ENCODE measurements at regions not wholly inside any gene's neighbourhood (a gene's known extent, or its start where the extent isn't known, plus 50 kb on each side); places are given as distances from the start of the nearest gene placed in this dataset.

- SMC1A ChIA-PET (ENCODE audit: uncharacterized antibody, unreplicated experiment) = no interaction called here
- DNase-seq (ENCODE audit: low read depth, low spot score) = no peak
- BruUV-seq (replicated peaks) = no TSS peak
- Histone ChIP-seq H4K20me1 (ENCODE audit: control insufficient read depth, insufficient read depth) (no peaks in the 10 kb centered on the region), H3K4me3 (no peak overlapping the region), H3K9ac (ENCODE audit: control insufficient read depth, insufficient read depth, low read length) (no peak overlapping the region), H3K27ac (ENCODE audit: control insufficient read depth, insufficient read depth) (no peak overlapping the region), H3K4me2 (ENCODE audit: control insufficient read depth, insufficient read depth) (no peak overlapping the region), H2AFZ (ENCODE audit: control insufficient read depth, low read depth, low read length) (no peak overlapping the region), H3K27me3 (replicated peaks in 1 of 2; ENCODE audit: control insufficient read depth in 2 of 2, insufficient read depth in 2 of 2, low read length in 1 of 2) (no peaks in the 10 kb centered on the region), H3K9me3 (replicated peaks; ENCODE audit: control insufficient read depth, insufficient read depth, low read length) (no peaks in the 10 kb centered on the region), H3K79me2 (ENCODE audit: control insufficient read depth, insufficient read depth, low read length) (no peaks in the 10 kb centered on the region), H3K36me3 (ENCODE audit: control insufficient read depth in 2 of 2, insufficient read depth in 2 of 2, low read length in 1 of 2) (no peaks in the 10 kb centered on the region), H3K4me1 (ENCODE audit: control insufficient read depth, insufficient read depth, low read length) (no peaks in the 10 kb centered on the region)
- WGBS (ENCODE audit: insufficient coverage, insufficient replicate concordance, low lambda C conversion rate, missing lambda C conversion rate) = 17% methylated on average over 9 of the region's 9 CpGs
- intact Hi-C loops (cut with micrococcal nuclease; ENCODE audit: unreplicated experiment) (no loop called here), in situ Hi-C loops (cut with MboI) (no loop called here)
- FAIRE-seq = no peak
- no peak for TF ChIP-seq SUZ12 (IDR thresholded peaks at IDR 0.05; ENCODE audit: unreplicated experiment)
- TF ChIP-seq ZNF24 (IDR thresholded peaks at IDR 0.05) = no peak
- no peak for TF ChIP-seq ZBED1 (IDR thresholded peaks at IDR 0.05; ENCODE audit: borderline replicate concordance)
- TF ChIP-seq BCL11A (IDR thresholded peaks at IDR 0.05; ENCODE audit: low read depth, low read length) = no peak
- TF ChIP-seq GABPA (IDR thresholded peaks at IDR 0.05; ENCODE audit: low read depth) = no peak
- TF ChIP-seq NFYA (IDR thresholded peaks at IDR 0.05; ENCODE audit: borderline replicate concordance, low read depth, low read length) = no peak
- TF ChIP-seq WRNIP1 (IDR thresholded peaks at IDR 0.05; ENCODE audit: borderline replicate concordance, low read depth, low read length) = no peak
- TF ChIP-seq USF2 (IDR thresholded peaks at IDR 0.05; ENCODE audit: borderline replicate concordance, low read depth, low read length) = no peak
- TF ChIP-seq ATF7 (IDR thresholded peaks at IDR 0.05; ENCODE audit: low read depth) = no peak
- TF ChIP-seq NRF1 (conservative IDR thresholded peaks at IDR 0.05; ENCODE audit: low read depth, low read length) = no peak
- CTCF ChIA-PET = no interaction called here
- POLR2A ChIA-PET = interaction anchor here (0.6 kb wide), 1 partner anchor 214 kb away, joined by 5 read pairs; no protein-coding TSS in a partner anchor
- RAD21 ChIA-PET (ENCODE audit: unreplicated experiment) = interaction anchor here (0.5 kb wide), 1 partner anchor 69 kb away, joined by 4 read pairs; no protein-coding TSS in a partner anchor
- ATAC-seq = no peak
These were observed 56.1 kb upstream of the GATA6 start for GRCh38 chr18:22113144-22113844.
